ENCODE measurements at regions not wholly inside any gene's neighbourhood (a gene's known extent, or its start where the extent isn't known, plus 50 kb on each side); places are given as distances from the start of the nearest gene placed in this dataset.

GRCh38 chr6:170463101-170463721 is 89.9 kb downstream of the PSMB1 start:
- Histone ChIP-seq H3K27ac (no peak overlapping the region), H3K4me2 (no peak overlapping the region), H3K4me1 (peaks cover 8 to 13% (median 11%) of the 10 kb centered on the region in 10 experiments; a peak in 17 of 20 replicates), H4K20me1 (no peaks in the 10 kb centered on the region), H3K9ac (no peak overlapping the region), H3K9me3 (replicated peaks in 1 of 11) (peaks cover 20 to 32% (median 28%) of the 10 kb centered on the region in 11 experiments), H3K27me3 (no peaks in the 10 kb centered on the region), H3K4me3 (no peak overlapping the region), H3K36me3 (no peaks in the 10 kb centered on the region)
- TF ChIP-seq Cebpa-rat (IDR thresholded peaks at IDR 0.05): no peak

GRCh38 chr6:170462366-170463020 is 90.6 kb downstream of the PSMB1 start:
- no peak overlapping the region for H3K27ac ChIP-seq
- H3K4me3 ChIP-seq: no peak overlapping the region
- no peak for TF ChIP-seq Cebpa-rat (IDR thresholded peaks at IDR 0.05)
- H3K9me3 ChIP-seq (replicated peaks in 1 of 11): peaks cover 13 to 25% (median 21%) of the 10 kb centered on the region in 11 experiments
- no peak overlapping the region for H3K4me2 ChIP-seq
- H3K4me1 ChIP-seq: peaks cover 8 to 13% (median 11%) of the 10 kb centered on the region in 10 experiments; a peak in 17 of 20 replicates
- H3K9ac ChIP-seq: no peak overlapping the region
- no peaks in the 10 kb centered on the region for H4K20me1 ChIP-seq
- H3K27me3 ChIP-seq: no peaks in the 10 kb centered on the region
- no peaks in the 10 kb centered on the region for H3K36me3 ChIP-seq

- Histone ChIP-seq H3K36me3 (no peaks in the 10 kb centered on the region), H3K4me2 (no peak overlapping the region), H3K4me3 (no peak overlapping the region), H3K27ac (no peak overlapping the region), H3K9ac (no peak overlapping the region), H3K4me1 (peaks cover 8 to 13% (median 11%) of the 10 kb centered on the region in 10 experiments; a peak in 17 of 20 replicates), H3K9me3 (replicated peaks in 1 of 11) (peaks cover 12 to 20% (median 16%) of the 10 kb centered on the region in 11 experiments), H3K27me3 (no peaks in the 10 kb centered on the region), H4K20me1 (no peaks in the 10 kb centered on the region; a peak in 1 of 22 replicates)
- TF ChIP-seq Cebpa-rat (IDR thresholded peaks at IDR 0.05): no peak
Observed at GRCh38 chr6:170461556-170462365, 91.3 kb downstream of the PSMB1 start.

DNA sequence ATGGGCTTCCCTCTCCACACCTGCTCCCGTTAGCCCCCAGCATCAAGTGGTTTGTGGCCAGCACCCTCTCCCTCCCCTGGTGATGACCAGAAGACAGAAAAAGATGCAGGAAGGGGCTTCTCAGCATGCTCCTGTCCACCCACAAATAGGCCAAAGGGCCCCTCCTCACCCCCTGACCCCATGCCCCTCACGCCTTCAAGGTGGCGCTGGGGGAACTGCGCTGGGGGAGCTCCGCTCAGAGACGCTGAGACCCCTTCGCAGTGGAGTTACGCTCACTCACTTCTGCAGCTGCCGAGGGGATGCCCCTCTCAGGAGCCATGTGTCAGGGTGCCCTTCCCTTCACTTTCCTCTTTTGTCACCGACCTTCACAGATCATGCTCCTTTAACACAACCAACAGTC is 92.0 kb downstream of the PSMB1 start:
- Histone ChIP-seq H3K4me2 (no peak overlapping the region), H3K9me3 (replicated peaks in 1 of 11) (peaks cover 11 to 17% (median 14%) of the 10 kb centered on the region in 11 experiments), H3K27me3 (no peaks in the 10 kb centered on the region), H3K36me3 (no peaks in the 10 kb centered on the region), H3K4me3 (no peak overlapping the region), H4K20me1 (no peaks in the 10 kb centered on the region; a peak in 1 of 22 replicates), H3K9ac (no peak overlapping the region), H3K27ac (no peak overlapping the region), H3K4me1 (peaks cover 8 to 13% (median 11%) of the 10 kb centered on the region in 10 experiments; a peak in 17 of 20 replicates)
- no peak for TF ChIP-seq Cebpa-rat (IDR thresholded peaks at IDR 0.05)

DNA sequence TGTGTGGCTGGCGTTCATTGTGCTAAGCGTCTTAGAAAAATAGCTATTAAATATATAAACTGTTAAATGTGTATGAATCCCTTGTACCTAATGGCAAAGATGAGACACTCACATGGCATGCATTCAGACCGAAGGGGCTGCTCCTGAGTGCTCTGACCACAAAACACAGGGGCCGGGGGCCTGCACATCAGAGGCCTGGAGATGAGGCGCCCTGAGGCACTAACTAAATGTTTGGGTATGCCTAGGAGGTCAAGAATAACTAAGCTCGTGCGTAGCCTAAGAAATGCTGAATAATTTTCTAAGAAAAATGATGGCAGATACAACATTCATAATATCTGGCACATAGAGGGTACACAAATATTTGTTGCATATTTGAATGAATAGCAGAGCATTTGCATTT is 92.5 kb downstream of the PSMB1 start:
- no peak overlapping the region for H3K9ac ChIP-seq

DNA sequence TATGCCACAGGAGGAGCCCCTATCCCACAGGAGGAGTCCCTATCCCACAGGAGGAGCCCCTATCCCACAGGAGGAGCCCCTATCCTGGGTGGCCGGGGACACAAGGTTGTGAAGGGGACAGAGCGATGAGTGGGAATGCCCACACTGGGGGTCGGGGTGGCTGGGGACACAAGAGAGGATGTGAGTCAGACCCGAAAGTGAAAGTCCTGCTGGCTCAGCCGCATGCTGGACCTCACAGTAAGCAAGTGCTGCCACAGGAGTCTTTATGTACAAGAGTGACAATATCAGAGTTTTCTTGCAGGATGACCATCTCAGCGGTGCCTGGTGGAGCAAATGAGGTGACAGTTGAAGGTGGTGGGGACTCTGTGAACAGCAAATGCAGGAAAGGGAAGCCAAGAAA is 93.7 kb downstream of the PSMB1 start:
- Histone ChIP-seq H3K27me3 (no peaks in the 10 kb centered on the region), H3K9me3 (replicated peaks in 1 of 11) (peaks cover 0 to under 1% (median 0%) of the 10 kb centered on the region in 11 experiments; a peak in 1 of 22 replicates), H3K4me3 (peak overlapping the region in 1 of 10 experiments; percentile 13; a peak in 1 of 20 replicates), H3K36me3 (no peaks in the 10 kb centered on the region), H3K27ac (no peak overlapping the region; a peak in 1 of 22 replicates), H4K20me1 (no peaks in the 10 kb centered on the region; a peak in 1 of 22 replicates), H3K4me1 (peaks cover 11 to 18% (median 14%) of the 10 kb centered on the region in 10 experiments; a peak in 18 of 20 replicates), H3K9ac (no peak overlapping the region), H3K4me2 (peak overlapping the region; percentile 36 to 79 (median 62))
- TF ChIP-seq Cebpa-rat (IDR thresholded peaks at IDR 0.05): no peak

More for the DNA sequence above, 92.5 kb downstream of the PSMB1 start:
- H3K27ac ChIP-seq: no peak overlapping the region
- no peaks in the 10 kb centered on the region; a peak in 1 of 22 replicates for H4K20me1 ChIP-seq
- no peak for TF ChIP-seq Cebpa-rat (IDR thresholded peaks at IDR 0.05)
- peak overlapping the region in 7 of 11 experiments; percentile 50 to 79 (median 65); a peak in 13 of 22 replicates for H3K4me2 ChIP-seq
- H3K9me3 ChIP-seq (replicated peaks in 1 of 11): peaks cover 7 to 12% (median 9%) of the 10 kb centered on the region in 11 experiments
- peaks cover 8 to 13% (median 11%) of the 10 kb centered on the region in 10 experiments; a peak in 17 of 20 replicates for H3K4me1 ChIP-seq
- H3K27me3 ChIP-seq: no peaks in the 10 kb centered on the region
- H3K36me3 ChIP-seq: no peaks in the 10 kb centered on the region
- no peak overlapping the region for H3K4me3 ChIP-seq

GRCh38 chr6:170456886-170457698 is 96.0 kb downstream of the PSMB1 start:
- H3K9me3 ChIP-seq (replicated peaks in 1 of 11): no peaks in the 10 kb centered on the region
- no peaks in the 10 kb centered on the region for H3K36me3 ChIP-seq
- no peaks in the 10 kb centered on the region for H3K27me3 ChIP-seq
- H3K9ac ChIP-seq: no peak overlapping the region
- no peak overlapping the region for H3K4me2 ChIP-seq
- H3K4me1 ChIP-seq: peaks cover 11 to 21% (median 16%) of the 10 kb centered on the region in 10 experiments; a peak in 18 of 20 replicates
- TF ChIP-seq Cebpa-rat (IDR thresholded peaks at IDR 0.05): no peak
- no peaks in the 10 kb centered on the region; a peak in 2 of 22 replicates for H4K20me1 ChIP-seq
- H3K4me3 ChIP-seq: no peak overlapping the region
- H3K27ac ChIP-seq: no peak overlapping the region
